ENCODE measurements at regions not wholly inside any gene's neighbourhood (a gene's known extent, or its start where the extent isn't known, plus 50 kb on each side); places are given as distances from the start of the nearest gene placed in this dataset.

DNA sequence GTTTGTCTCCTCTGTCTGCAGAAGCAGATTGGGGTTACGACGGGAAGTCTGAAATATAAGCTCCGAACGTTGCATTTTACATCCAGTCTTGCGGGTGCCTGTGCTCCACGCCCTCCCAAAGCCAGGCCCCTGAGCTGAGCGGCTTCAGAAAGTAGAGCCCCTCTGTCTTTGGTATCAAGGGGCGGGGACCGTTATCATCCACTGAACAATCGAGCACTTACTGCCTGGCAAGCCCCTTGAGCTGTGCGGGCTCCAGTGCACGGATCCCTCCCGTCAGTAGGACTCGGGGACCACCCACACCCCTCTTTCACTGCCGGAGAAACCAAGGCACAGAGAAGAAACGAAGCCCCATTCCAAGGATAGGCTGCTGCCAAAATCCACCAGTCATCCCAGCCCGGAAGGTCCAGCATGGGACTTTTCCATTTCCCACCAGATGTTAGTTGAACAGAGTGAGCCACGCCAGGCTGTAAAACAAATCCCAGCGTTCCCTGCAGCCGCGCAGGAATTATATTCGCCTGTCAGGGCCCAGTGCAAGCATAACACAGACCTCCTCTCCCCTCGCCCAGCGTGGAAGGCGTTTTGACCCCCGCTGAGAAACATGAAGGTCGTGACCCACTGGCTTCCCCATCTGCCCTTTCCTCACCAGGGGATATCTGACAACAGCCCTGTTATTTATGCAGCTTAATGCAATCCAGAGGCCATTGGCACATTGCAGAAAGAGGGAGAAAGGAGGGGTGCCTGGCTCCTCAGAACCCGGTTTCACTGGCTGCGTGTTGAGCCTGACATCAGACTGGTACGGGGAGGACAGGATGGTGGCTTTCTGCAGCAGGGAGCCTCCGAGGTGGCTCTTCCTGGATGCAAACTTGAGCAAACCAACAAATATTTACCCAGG lies 212.2 kb upstream of the FOXF1 start:
- Histone ChIP-seq H4K20me1 (ENCODE audit: insufficient read depth, low read length) (no peaks in the 10 kb centered on the region), H3K36me3 (replicated peaks; ENCODE audit: insufficient read depth, low read length) (no peaks in the 10 kb centered on the region), H3K27ac (ENCODE audit: low read length) (no peak overlapping the region), H3K27me3 (replicated peaks; ENCODE audit: insufficient read depth, low read length) (peaks cover 67% of the 10 kb centered on the region), H3K4me2 (ENCODE audit: low read depth, low read length) (no peak overlapping the region), H3K4me1 (ENCODE audit: low read length) (no peaks in the 10 kb centered on the region), H3F3A (ENCODE audit: insufficient read depth, low read length) (no peaks in the 10 kb centered on the region), H3K4me3 (ENCODE audit: low read length) (no peak overlapping the region), H3K79me2 (ENCODE audit: low read length) (no peaks in the 10 kb centered on the region), H3K9me2 (replicated peaks; ENCODE audit: insufficient read depth, low read length) (no peaks in the 10 kb centered on the region), H3K9ac (ENCODE audit: low read length) (no peak overlapping the region), H3K9me3 (replicated peaks; ENCODE audit: insufficient read depth, low read length) (no peaks in the 10 kb centered on the region), H2AFZ (ENCODE audit: low read length) (no peak overlapping the region)
- no peak for DNase-seq
- TF ChIP-seq, protein P1, sequence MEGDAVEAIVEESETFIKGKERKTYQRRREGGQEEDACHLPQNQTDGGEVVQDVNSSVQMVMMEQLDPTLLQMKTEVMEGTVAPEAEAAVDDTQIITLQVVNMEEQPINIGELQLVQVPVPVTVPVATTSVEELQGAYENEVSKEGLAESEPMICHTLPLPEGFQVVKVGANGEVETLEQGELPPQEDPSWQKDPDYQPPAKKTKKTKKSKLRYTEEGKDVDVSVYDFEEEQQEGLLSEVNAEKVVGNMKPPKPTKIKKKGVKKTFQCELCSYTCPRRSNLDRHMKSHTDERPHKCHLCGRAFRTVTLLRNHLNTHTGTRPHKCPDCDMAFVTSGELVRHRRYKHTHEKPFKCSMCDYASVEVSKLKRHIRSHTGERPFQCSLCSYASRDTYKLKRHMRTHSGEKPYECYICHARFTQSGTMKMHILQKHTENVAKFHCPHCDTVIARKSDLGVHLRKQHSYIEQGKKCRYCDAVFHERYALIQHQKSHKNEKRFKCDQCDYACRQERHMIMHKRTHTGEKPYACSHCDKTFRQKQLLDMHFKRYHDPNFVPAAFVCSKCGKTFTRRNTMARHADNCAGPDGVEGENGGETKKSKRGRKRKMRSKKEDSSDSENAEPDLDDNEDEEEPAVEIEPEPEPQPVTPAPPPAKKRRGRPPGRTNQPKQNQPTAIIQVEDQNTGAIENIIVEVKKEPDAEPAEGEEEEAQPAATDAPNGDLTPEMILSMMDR (IDR thresholded peaks at IDR 0.05; ENCODE audit: low read length): no peak
- TF ChIP-seq EZH2 (optimal IDR thresholded peaks at IDR 0.05; ENCODE audit: low read depth, low read length): no peak
- no peak for TF ChIP-seq EZH2phosphoT487 (IDR thresholded peaks at IDR 0.05; ENCODE audit: low read length)

GRCh38 chr16:86298758-86299134 lies 211.6 kb upstream of the FOXF1 start:
- DNase-seq: no peak
- Histone ChIP-seq H3K9me2 (replicated peaks; ENCODE audit: insufficient read depth, low read length) (no peaks in the 10 kb centered on the region), H3K27me3 (replicated peaks; ENCODE audit: insufficient read depth, low read length) (peaks cover 70% of the 10 kb centered on the region)

DNA sequence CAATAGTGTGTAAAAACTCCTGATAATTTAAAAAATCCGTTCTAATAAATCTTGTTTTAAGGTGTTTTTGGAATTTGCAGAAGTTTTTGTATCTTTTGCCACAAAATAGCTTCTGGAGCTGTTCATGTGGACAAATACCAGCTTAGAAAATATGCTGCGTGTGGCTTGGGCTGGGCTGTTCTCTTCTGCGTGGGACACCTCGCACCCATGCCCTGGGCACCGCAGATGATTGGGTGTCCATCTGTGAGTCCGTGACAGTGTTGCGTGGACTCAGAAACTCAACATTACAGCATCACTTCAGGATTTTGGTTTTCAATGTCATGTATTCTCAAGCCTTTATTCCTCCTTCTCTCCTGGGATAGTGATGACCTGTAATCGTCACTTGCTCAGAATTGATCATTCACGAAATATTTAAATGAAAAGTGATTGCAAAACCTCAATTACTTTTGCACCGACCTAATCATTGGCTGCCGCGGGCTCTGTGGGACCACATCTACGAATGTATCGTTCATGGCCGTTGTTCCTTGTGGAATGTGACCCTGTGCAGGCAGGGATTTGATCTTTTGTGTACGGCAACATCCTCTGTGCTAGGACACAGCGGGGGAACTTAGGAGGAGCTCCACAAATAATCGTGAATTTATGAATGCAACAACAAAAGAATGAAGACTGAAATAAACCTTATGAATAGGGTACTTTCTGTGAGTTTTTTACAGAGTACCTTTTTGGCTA lies 210.3 kb upstream of the FOXF1 start:
- no peak for DNase-seq
- Histone ChIP-seq H3K79me2 (ENCODE audit: low read length) (no peaks in the 10 kb centered on the region), H3K4me3 (ENCODE audit: low read length) (no peak overlapping the region), H3K4me2 (ENCODE audit: low read depth, low read length) (no peak overlapping the region), H3K4me1 (ENCODE audit: low read length) (no peaks in the 10 kb centered on the region), H3K27me3 (replicated peaks; ENCODE audit: insufficient read depth, low read length) (peaks cover 78% of the 10 kb centered on the region), H3F3A (ENCODE audit: insufficient read depth, low read length) (no peaks in the 10 kb centered on the region), H3K9me2 (replicated peaks; ENCODE audit: insufficient read depth, low read length) (no peaks in the 10 kb centered on the region), H4K20me1 (ENCODE audit: insufficient read depth, low read length) (no peaks in the 10 kb centered on the region), H2AFZ (ENCODE audit: low read length) (no peak overlapping the region), H3K9ac (ENCODE audit: low read length) (no peak overlapping the region), H3K9me3 (replicated peaks; ENCODE audit: insufficient read depth, low read length) (no peaks in the 10 kb centered on the region), H3K36me3 (replicated peaks; ENCODE audit: insufficient read depth, low read length) (no peaks in the 10 kb centered on the region), H3K27ac (ENCODE audit: low read length) (no peak overlapping the region)
- TF ChIP-seq EZH2phosphoT487 (IDR thresholded peaks at IDR 0.05; ENCODE audit: low read length) (no peak), EZH2 (optimal IDR thresholded peaks at IDR 0.05; ENCODE audit: low read depth, low read length) (no peak)
- TF ChIP-seq, protein P1 (IDR thresholded peaks at IDR 0.05; ENCODE audit: low read length): no peak

More at GRCh38 chr16:86298758-86299134, 211.6 kb upstream of the FOXF1 start:
- no peaks in the 10 kb centered on the region for H3K79me2 ChIP-seq (ENCODE audit: low read length)
- H4K20me1 ChIP-seq (ENCODE audit: insufficient read depth, low read length): no peaks in the 10 kb centered on the region
- H3K9me3 ChIP-seq (replicated peaks; ENCODE audit: insufficient read depth, low read length): no peaks in the 10 kb centered on the region
- no peak overlapping the region for H3K4me2 ChIP-seq (ENCODE audit: low read depth, low read length)
- no peaks in the 10 kb centered on the region for H3K4me1 ChIP-seq (ENCODE audit: low read length)
- no peak for TF ChIP-seq EZH2 (optimal IDR thresholded peaks at IDR 0.05; ENCODE audit: low read depth, low read length)
- TF ChIP-seq, protein P1 (IDR thresholded peaks at IDR 0.05; ENCODE audit: low read length): no peak
- no peak for TF ChIP-seq EZH2phosphoT487 (IDR thresholded peaks at IDR 0.05; ENCODE audit: low read length)
- no peak overlapping the region for H3K9ac ChIP-seq (ENCODE audit: low read length)
- no peak overlapping the region for H3K27ac ChIP-seq (ENCODE audit: low read length)
- H3F3A ChIP-seq (ENCODE audit: insufficient read depth, low read length): no peaks in the 10 kb centered on the region
- H2AFZ ChIP-seq (ENCODE audit: low read length): no peak overlapping the region
- H3K36me3 ChIP-seq (replicated peaks; ENCODE audit: insufficient read depth, low read length): no peaks in the 10 kb centered on the region
- H3K4me3 ChIP-seq (ENCODE audit: low read length): no peak overlapping the region
